Neuronal stem cell (in vitro differentiated cells): ENCODE measurements at regions not wholly inside any gene's neighbourhood (a gene's known extent, or its start where the extent isn't known, plus 50 kb on each side); places are given as distances from the start of the nearest gene placed in this dataset.

Experiments
- DNase-seq: peaks from one replicate; pipeline ENCODE4 v3.0.0-alpha.2; 2013; ENCODE audit warnings: low spot score
- H2AFZ ChIP-seq: one replicate; pipeline ENCODE4 v1.6.1; 2013; ENCODE audit warnings: mild to moderate bottlenecking, low read length, inconsistent platforms
- H2AK5ac ChIP-seq: 2 replicates; pipeline ENCODE4 v1.6.1; 2013; ENCODE audit warnings: low read depth, mild to moderate bottlenecking, inconsistent platforms, low read length, moderate library complexity, mixed read lengths
- H2BK120ac ChIP-seq: 2 replicates; pipeline ENCODE4 v1.6.1; 2013; ENCODE audit warnings: low read depth, mild to moderate bottlenecking, inconsistent platforms, low read length, moderate library complexity, mixed read lengths
- H2BK12ac ChIP-seq: one replicate; pipeline ENCODE4 v1.6.1; 2013; ENCODE audit warnings: low read length, inconsistent platforms
- H2BK15ac ChIP-seq: 2 replicates; pipeline ENCODE4 v1.6.1; 2013; ENCODE audit warnings: mild to moderate bottlenecking, low read length, inconsistent platforms, mixed read lengths
- H2BK5ac ChIP-seq: one replicate; pipeline ENCODE4 v1.6.1; 2013; ENCODE audit warnings: inconsistent platforms, mild to moderate bottlenecking, low read length, moderate library complexity
- H3K14ac ChIP-seq: one replicate; pipeline ENCODE4 v1.6.1; 2013; ENCODE audit warnings: low read length, inconsistent platforms
- H3K18ac ChIP-seq: 2 replicates; pipeline ENCODE4 v1.6.1; 2013; ENCODE audit warnings: low read length, inconsistent platforms
- H3K23ac ChIP-seq: 2 replicates; pipeline ENCODE4 v1.6.1; 2013; ENCODE audit warnings: low read depth, mild to moderate bottlenecking, mixed read lengths, low read length, inconsistent platforms; ENCODE audit not compliant: poor library complexity
- H3K27ac ChIP-seq: replicated peaks from 3 replicates; pipeline ENCODE4 v1.5.1; 2013; ENCODE audit warnings: low read length, inconsistent platforms
- H3K27me3 ChIP-seq, 3 experiments: 2 replicates each; pipeline ENCODE4 v1.6.1; 2013; ENCODE audit warnings: low read length in 3 of 3, mild to moderate bottlenecking in 2 of 3, inconsistent platforms in 1 of 3, low read depth in 1 of 3, mixed read lengths in 1 of 3, moderate library complexity in 1 of 3; ENCODE audit not compliant: control insufficient read depth in 3 of 3, insufficient read depth in 3 of 3
- H3K36me3 ChIP-seq, 2 donors: replicated peaks in 1 of 2; 2 replicates each; pipeline ENCODE4 v1.6.1; 2013; ENCODE audit warnings: low read length in 2 of 2; ENCODE audit not compliant: control insufficient read depth in 2 of 2, insufficient read depth in 2 of 2
- H3K4ac ChIP-seq: 2 replicates; pipeline ENCODE4 v1.6.1; 2013; ENCODE audit warnings: inconsistent platforms, mild to moderate bottlenecking, low read length, moderate library complexity
- H3K4me1 ChIP-seq, 2 donors: 1 replicate in 1 of 2; 2 replicates in 1 of 2; pipeline ENCODE4 v1.6.1; 2013; ENCODE audit warnings: low read length in 2 of 2, low read depth in 1 of 2; ENCODE audit not compliant: control insufficient read depth in 2 of 2, insufficient read depth in 1 of 2
- H3K4me2 ChIP-seq: one replicate; pipeline ENCODE4 v1.6.1; 2013; ENCODE audit warnings: mild to moderate bottlenecking, low read length, inconsistent platforms; ENCODE audit not compliant: insufficient read depth, poor library complexity, severe bottlenecking
- H3K4me3 ChIP-seq, 2 donors: 2 replicates each; pipeline ENCODE4 v1.5.1; 2013; ENCODE audit warnings: low read length in 2 of 2, mild to moderate bottlenecking in 2 of 2, inconsistent platforms in 1 of 2, moderate library complexity in 1 of 2
- H3K79me1 ChIP-seq: one replicate; pipeline ENCODE4 v1.6.1; 2013; ENCODE audit warnings: low read depth, mild to moderate bottlenecking, inconsistent platforms, low read length, moderate library complexity
- H3K9ac ChIP-seq: one replicate; pipeline ENCODE4 v1.6.1; 2013; ENCODE audit warnings: mild to moderate bottlenecking, low read depth, low read length, inconsistent platforms; ENCODE audit not compliant: poor library complexity
- H3K9me3 ChIP-seq, 2 donors: replicated peaks in 1 of 2; 2 replicates each; pipeline versions ENCODE3 to v1.6.1; 2013; ENCODE audit warnings: low read length in 2 of 2, mild to moderate bottlenecking in 2 of 2, inconsistent platforms in 1 of 2, low read depth in 1 of 2, mixed read lengths in 1 of 2, moderate library complexity in 1 of 2; ENCODE audit not compliant: control insufficient read depth in 2 of 2, insufficient read depth in 1 of 2
- H4K8ac ChIP-seq: one replicate; pipeline ENCODE4 v1.6.1; 2013; ENCODE audit warnings: low read depth, mild to moderate bottlenecking, inconsistent platforms, low read length, moderate library complexity
- H4K91ac ChIP-seq: one replicate; pipeline ENCODE4 v1.6.1; 2013; ENCODE audit warnings: low read length, low read depth, mild to moderate bottlenecking, inconsistent platforms; ENCODE audit not compliant: poor library complexity
- WGBS, 2 donors: extraction: QIAGEN DNeasy Blood & Tissue Kit; methylation state at CpG; one replicate each; pipeline ENCODE4 v1.1.7; 2013; ENCODE audit warnings: missing lambda C conversion rate in 2 of 2, mixed read lengths in 1 of 2; ENCODE audit not compliant: insufficient read length in 2 of 2, insufficient replicate concordance in 1 of 2; ENCODE audit errors: extremely low coverage in 2 of 2; 5-methylcytosine and 5-hydroxymethylcytosine counted together

- no peak overlapping the region for H2BK15ac ChIP-seq
- no peaks in the 10 kb centered on the region for H3K27me3 ChIP-seq
Measured at GRCh38 chr9:78654324-78654723, 357.4 kb downstream of the PSAT1 start.

GRCh38 chr9:78663369-78663768 is 366.4 kb downstream of the PSAT1 start:
- Histone ChIP-seq H2BK12ac (no peak overlapping the region), H3K18ac (no peak overlapping the region), H4K8ac (no peak overlapping the region), H4K91ac (no peak overlapping the region), H3K4ac (no peak overlapping the region), H3K79me1 (no peaks in the 10 kb centered on the region), H2BK15ac (no peak overlapping the region), H3K9ac (no peak overlapping the region), H3K4me2 (no peak overlapping the region), H3K36me3 (no peaks in the 10 kb centered on the region), H3K14ac (no peak overlapping the region), H2AK5ac (no peak overlapping the region), H3K27me3 (no peaks in the 10 kb centered on the region), H3K27ac (no peak overlapping the region), H2BK120ac (no peak overlapping the region), H3K4me3 (no peak overlapping the region), H2BK5ac (no peak overlapping the region), H3K4me1 (no peaks in the 10 kb centered on the region), H3K9me3 (no peaks in the 10 kb centered on the region), H2AFZ (no peak overlapping the region), H3K23ac (no peak overlapping the region)
- DNase-seq = no peak
- no CpG with 5 or more reads among the region's 3 CpGs for WGBS, 2 donors

More at GRCh38 chr9:78654324-78654723, 357.4 kb downstream of the PSAT1 start:
- Histone ChIP-seq H3K4me3 (no peak overlapping the region), H3K23ac (no peak overlapping the region), H3K79me1 (no peaks in the 10 kb centered on the region), H4K91ac (no peak overlapping the region), H3K9ac (no peak overlapping the region), H3K9me3 (no peaks in the 10 kb centered on the region), H3K14ac (no peak overlapping the region), H2BK5ac (no peak overlapping the region), H2AFZ (no peak overlapping the region), H3K4me2 (no peak overlapping the region), H4K8ac (no peak overlapping the region), H3K18ac (no peak overlapping the region), H3K4ac (no peak overlapping the region), H2BK12ac (no peak overlapping the region), H3K4me1 (no peaks in the 10 kb centered on the region), H2AK5ac (no peak overlapping the region), H2BK120ac (no peak overlapping the region), H3K27ac (no peak overlapping the region), H3K36me3 (no peaks in the 10 kb centered on the region)
- DNase-seq = no peak
- no CpG with 5 or more reads among the region's 1 CpG for WGBS, 2 donors

GRCh38 chr9:78664370-78664769 is 367.4 kb downstream of the PSAT1 start:
- no peaks in the 10 kb centered on the region for H3K36me3 ChIP-seq
- H3K79me1 ChIP-seq = no peaks in the 10 kb centered on the region
- H3K27me3 ChIP-seq = no peaks in the 10 kb centered on the region
- H3K4me1 ChIP-seq = no peaks in the 10 kb centered on the region
- no peak overlapping the region for H2BK15ac ChIP-seq
- H3K4me3 ChIP-seq = no peak overlapping the region
- H3K14ac ChIP-seq = no peak overlapping the region
- H2BK120ac ChIP-seq = no peak overlapping the region
- no peak overlapping the region for H2BK12ac ChIP-seq
- no peak overlapping the region for H2AFZ ChIP-seq
- no peak overlapping the region for H3K9ac ChIP-seq
- H3K27ac ChIP-seq = no peak overlapping the region
- no CpG with 5 or more reads among the region's 2 CpGs for whole genome bisulfite sequencing, 2 donors
- H3K4me2 ChIP-seq = no peak overlapping the region
- no peak overlapping the region for H3K23ac ChIP-seq
- DNase-seq = no peak
- H3K18ac ChIP-seq = no peak overlapping the region
- no peak overlapping the region for H2AK5ac ChIP-seq
- H4K8ac ChIP-seq = no peak overlapping the region
- no peak overlapping the region for H3K4ac ChIP-seq
- no peak overlapping the region for H4K91ac ChIP-seq
- H3K9me3 ChIP-seq = no peaks in the 10 kb centered on the region
- no peak overlapping the region for H2BK5ac ChIP-seq

- Histone ChIP-seq H3K9me3 (no peaks in the 10 kb centered on the region), H3K79me1 (no peaks in the 10 kb centered on the region), H4K91ac (no peak overlapping the region), H2BK15ac (no peak overlapping the region), H3K27me3 (no peaks in the 10 kb centered on the region), H3K4me1 (no peaks in the 10 kb centered on the region), H2BK120ac (no peak overlapping the region), H3K9ac (no peak overlapping the region), H3K4ac (no peak overlapping the region), H3K27ac (no peak overlapping the region), H2BK5ac (no peak overlapping the region), H2AFZ (no peak overlapping the region), H3K4me3 (no peak overlapping the region), H2BK12ac (no peak overlapping the region), H2AK5ac (no peak overlapping the region), H3K4me2 (no peak overlapping the region), H3K36me3 (no peaks in the 10 kb centered on the region), H3K18ac (no peak overlapping the region), H3K14ac (no peak overlapping the region), H3K23ac (no peak overlapping the region), H4K8ac (no peak overlapping the region)
- WGBS, 2 donors = no CpG with 5 or more reads among the region's 4 CpGs
- no peak for DNase-seq
Measured at GRCh38 chr9:78666818-78667414, 370.0 kb downstream of the PSAT1 start.
